ENCODE measurements at regions not wholly inside any gene's neighbourhood (a gene's known extent, or its start where the extent isn't known, plus 50 kb on each side); places are given as distances from the start of the nearest gene placed in this dataset.

DNA sequence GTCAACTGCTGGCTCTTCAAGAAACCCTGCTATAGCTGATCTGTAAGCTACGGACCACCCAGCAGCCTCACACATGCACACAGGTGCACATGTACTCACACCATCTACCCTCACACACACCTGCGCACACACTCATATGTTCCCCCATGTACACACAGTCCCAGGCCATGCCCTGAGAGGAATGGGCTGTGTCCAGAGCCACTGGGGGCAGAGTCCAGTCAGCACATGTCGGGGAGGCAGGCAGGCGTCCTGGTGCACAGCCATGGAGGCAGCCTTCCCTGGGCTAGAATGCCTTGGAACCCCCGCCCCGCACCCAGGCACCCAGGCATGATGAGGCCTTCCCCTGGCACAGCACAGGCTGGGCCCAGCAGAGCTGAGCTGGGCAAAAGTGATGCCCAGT lies 58.3 kb upstream of the DLK1 start:
- H4K8ac ChIP-seq (ENCODE audit: low read depth, low read length) = peak overlapping the region; percentile 73
- H3K4me3 ChIP-seq (ENCODE audit: low read length in 2 of 2) = no peak overlapping the region
- peaks cover 25 to 36% of the 10 kb centered on the region in 2 donors for H3K4me1 ChIP-seq (ENCODE audit: control insufficient read depth in 2 of 2, insufficient read depth in 1 of 2, low read depth in 1 of 2, low read length in 2 of 2)
- H2AK5ac ChIP-seq (ENCODE audit: low read depth, low read length) = peak overlapping the region; percentile 93
- peak overlapping the region; percentile 28 for H3K23ac ChIP-seq (ENCODE audit: low read depth, low read length, poor library complexity)
- peak overlapping the region; percentile 26 for H2BK15ac ChIP-seq (ENCODE audit: low read length)
- H3K79me1 ChIP-seq (ENCODE audit: low read depth, low read length) = no peaks in the 10 kb centered on the region
- H2BK120ac ChIP-seq (ENCODE audit: low read depth, low read length) = no peak overlapping the region
- WGBS, 2 donors (ENCODE audit: extremely low coverage in 2 of 2, insufficient read length in 2 of 2, insufficient replicate concordance in 1 of 2) = no CpG with 5 or more reads among the region's 6 CpGs
- H3K4ac ChIP-seq (ENCODE audit: low read length) = no peak overlapping the region
- H3K27me3 ChIP-seq (ENCODE audit: control insufficient read depth in 3 of 3, insufficient read depth in 3 of 3, low read depth in 1 of 3, low read length in 3 of 3) = peaks cover 0 to 28% (median 0%) of the 10 kb centered on the region in 3 experiments
- no peak overlapping the region for H3K9ac ChIP-seq (ENCODE audit: low read depth, low read length, poor library complexity)
- H2BK12ac ChIP-seq (ENCODE audit: low read length) = peak overlapping the region; percentile 85
- no peak overlapping the region for H3K27ac ChIP-seq (replicated peaks; ENCODE audit: low read length)
- H3K9me3 ChIP-seq (replicated peaks in 1 of 2; ENCODE audit: control insufficient read depth in 2 of 2, insufficient read depth in 1 of 2, low read depth in 1 of 2, low read length in 2 of 2) = no peaks in the 10 kb centered on the region
- peak overlapping the region; percentile 84 for H3K18ac ChIP-seq (ENCODE audit: low read length)
- peak overlapping the region; percentile 76 for H3K14ac ChIP-seq (ENCODE audit: low read length)
- H4K91ac ChIP-seq (ENCODE audit: low read depth, low read length, poor library complexity) = no peak overlapping the region
- DNase-seq (ENCODE audit: low spot score) = no peak
- H2BK5ac ChIP-seq (ENCODE audit: low read length) = peak overlapping the region; percentile 31
- no peak overlapping the region for H2AFZ ChIP-seq (ENCODE audit: low read length)
- no peak overlapping the region for H3K4me2 ChIP-seq (ENCODE audit: insufficient read depth, low read length, poor library complexity, severe bottlenecking)
- H3K36me3 ChIP-seq (replicated peaks in 1 of 2; ENCODE audit: control insufficient read depth in 2 of 2, insufficient read depth in 2 of 2, low read length in 2 of 2) = no peaks in the 10 kb centered on the region

DNA sequence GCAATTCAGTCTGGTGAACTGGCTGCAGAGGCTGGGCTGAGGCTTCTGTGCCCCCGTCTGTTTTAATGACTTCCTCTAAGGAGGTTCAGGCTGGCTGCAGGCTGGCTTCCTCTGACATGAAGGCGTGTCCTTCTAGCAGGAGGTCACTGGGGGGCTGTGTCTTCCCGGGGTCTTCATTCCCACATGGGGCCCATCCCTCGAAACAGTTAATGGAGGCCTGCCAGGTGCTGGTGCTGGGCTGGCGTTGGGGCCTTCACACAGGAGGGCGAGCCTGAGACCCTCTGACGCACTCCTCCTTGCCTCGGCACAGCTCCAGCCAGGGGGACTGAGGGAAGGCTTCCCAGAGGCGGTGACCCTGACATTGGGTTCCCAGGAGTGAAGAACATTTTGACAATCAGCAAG lies 57.7 kb upstream of the DLK1 start:
- peak overlapping the region; percentile 12 for H2BK12ac ChIP-seq (ENCODE audit: low read length)
- H3K4me3 ChIP-seq (ENCODE audit: low read length in 2 of 2) = no peak overlapping the region
- H3K9me3 ChIP-seq (replicated peaks in 1 of 2; ENCODE audit: control insufficient read depth in 2 of 2, insufficient read depth in 1 of 2, low read depth in 1 of 2, low read length in 2 of 2) = no peaks in the 10 kb centered on the region
- H2BK5ac ChIP-seq (ENCODE audit: low read length) = no peak overlapping the region
- peaks cover 0 to 33% (median 0%) of the 10 kb centered on the region in 3 experiments for H3K27me3 ChIP-seq (ENCODE audit: control insufficient read depth in 3 of 3, insufficient read depth in 3 of 3, low read depth in 1 of 3, low read length in 3 of 3)
- peak overlapping the region; percentile 26 for H2BK15ac ChIP-seq (ENCODE audit: low read length)
- H2AK5ac ChIP-seq (ENCODE audit: low read depth, low read length) = peak overlapping the region; percentile 93
- no peak overlapping the region for H3K23ac ChIP-seq (ENCODE audit: low read depth, low read length, poor library complexity)
- H3K4me2 ChIP-seq (ENCODE audit: insufficient read depth, low read length, poor library complexity, severe bottlenecking) = no peak overlapping the region
- DNase-seq (ENCODE audit: low spot score) = no peak
- H3K36me3 ChIP-seq (replicated peaks in 1 of 2; ENCODE audit: control insufficient read depth in 2 of 2, insufficient read depth in 2 of 2, low read length in 2 of 2) = no peaks in the 10 kb centered on the region
- peak overlapping the region; percentile 84 for H3K18ac ChIP-seq (ENCODE audit: low read length)
- no peak overlapping the region for H3K14ac ChIP-seq (ENCODE audit: low read length)
- H4K91ac ChIP-seq (ENCODE audit: low read depth, low read length, poor library complexity) = peak overlapping the region; percentile 50
- no peak overlapping the region for H2BK120ac ChIP-seq (ENCODE audit: low read depth, low read length)
- H3K4me1 ChIP-seq (ENCODE audit: control insufficient read depth in 2 of 2, insufficient read depth in 1 of 2, low read depth in 1 of 2, low read length in 2 of 2) = peaks cover 26 to 36% of the 10 kb centered on the region in 2 donors
- H3K9ac ChIP-seq (ENCODE audit: low read depth, low read length, poor library complexity) = no peak overlapping the region
- H4K8ac ChIP-seq (ENCODE audit: low read depth, low read length) = no peak overlapping the region
- WGBS, 2 donors (ENCODE audit: extremely low coverage in 2 of 2, insufficient read length in 2 of 2, insufficient replicate concordance in 1 of 2) = no CpG with 5 or more reads among the region's 9 CpGs
- peak overlapping the region; percentile 15 for H3K4ac ChIP-seq (ENCODE audit: low read length)
- H2AFZ ChIP-seq (ENCODE audit: low read length) = peak overlapping the region; percentile 26
- no peaks in the 10 kb centered on the region for H3K79me1 ChIP-seq (ENCODE audit: low read depth, low read length)
- H3K27ac ChIP-seq (replicated peaks; ENCODE audit: low read length) = no peak overlapping the region

DNA sequence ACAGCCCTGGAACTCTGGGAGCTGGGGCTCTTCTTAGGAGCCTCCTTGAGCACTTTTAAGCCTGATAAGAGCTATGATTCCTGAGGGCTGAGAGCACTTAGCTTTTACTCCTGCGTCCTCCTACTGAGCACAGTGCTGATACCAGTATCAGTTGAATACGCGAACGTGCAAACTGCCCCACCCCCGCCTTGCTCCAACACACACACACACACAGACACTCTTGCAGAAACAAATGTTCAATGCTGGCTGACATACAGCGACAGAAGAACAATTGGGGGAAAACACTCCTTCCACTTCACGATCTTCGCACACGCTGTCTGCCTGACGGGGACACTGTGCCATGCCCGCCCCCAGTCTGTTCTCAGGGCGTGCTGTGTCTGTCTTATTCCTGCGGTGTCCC lies 57.2 kb upstream of the DLK1 start:
- H3K4me1 ChIP-seq (ENCODE audit: control insufficient read depth in 2 of 2, insufficient read depth in 1 of 2, low read depth in 1 of 2, low read length in 2 of 2) = peaks cover 29 to 35% of the 10 kb centered on the region in 2 donors

DNA sequence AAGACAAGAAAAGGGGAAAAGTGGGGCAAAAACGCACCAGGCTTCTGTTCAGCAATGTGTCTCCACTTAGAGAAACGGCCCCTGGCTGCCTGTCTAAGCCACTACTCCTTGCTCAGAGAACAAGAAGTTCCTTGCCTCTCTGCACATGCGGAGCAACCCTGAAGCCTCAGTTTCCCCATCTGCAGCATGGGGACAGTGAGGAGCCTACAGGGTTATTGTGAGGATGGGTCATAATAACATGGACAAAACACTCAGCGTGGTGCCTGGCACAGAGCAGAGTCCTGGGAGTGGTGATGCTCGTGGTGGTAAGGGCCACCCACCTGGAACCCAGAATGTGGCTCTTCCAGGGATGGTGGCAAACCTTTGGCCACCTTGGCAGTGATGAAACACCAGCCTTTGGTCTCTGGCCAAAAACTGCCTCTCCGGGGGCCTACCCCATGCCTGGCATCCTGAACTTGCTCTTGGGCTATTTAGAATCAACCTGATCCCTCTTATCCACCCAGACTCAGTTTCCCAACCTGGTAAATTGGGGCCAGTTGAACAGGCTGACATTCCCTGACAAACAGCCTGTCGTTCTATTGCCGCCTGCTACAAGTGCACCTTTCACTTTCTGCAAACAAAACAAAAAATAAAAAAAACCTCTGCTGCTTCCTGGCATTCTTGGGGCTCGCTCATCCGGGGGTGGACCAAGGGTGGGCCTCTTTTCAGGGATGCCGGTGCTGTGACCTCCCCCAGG lies 56.5 kb upstream of the DLK1 start:
- DNase-seq (ENCODE audit: low spot score) = no peak
- H2BK12ac ChIP-seq (ENCODE audit: low read length) = no peak overlapping the region
- H3K9ac ChIP-seq (ENCODE audit: low read depth, low read length, poor library complexity) = no peak overlapping the region
- no peak overlapping the region for H3K23ac ChIP-seq (ENCODE audit: low read depth, low read length, poor library complexity)
- H2BK5ac ChIP-seq (ENCODE audit: low read length) = no peak overlapping the region
- H3K36me3 ChIP-seq (replicated peaks in 1 of 2; ENCODE audit: control insufficient read depth in 2 of 2, insufficient read depth in 2 of 2, low read length in 2 of 2) = no peaks in the 10 kb centered on the region
- H2AK5ac ChIP-seq (ENCODE audit: low read depth, low read length) = peak overlapping the region; percentile 45
- no peaks in the 10 kb centered on the region for H3K9me3 ChIP-seq (replicated peaks in 1 of 2; ENCODE audit: control insufficient read depth in 2 of 2, insufficient read depth in 1 of 2, low read depth in 1 of 2, low read length in 2 of 2)
- peaks cover 0 to 45% (median 0%) of the 10 kb centered on the region in 3 experiments for H3K27me3 ChIP-seq (ENCODE audit: control insufficient read depth in 3 of 3, insufficient read depth in 3 of 3, low read depth in 1 of 3, low read length in 3 of 3)
- no peak overlapping the region for H4K8ac ChIP-seq (ENCODE audit: low read depth, low read length)
- no peak overlapping the region for H2BK15ac ChIP-seq (ENCODE audit: low read length)
- peaks cover 31 to 33% of the 10 kb centered on the region in 2 donors for H3K4me1 ChIP-seq (ENCODE audit: control insufficient read depth in 2 of 2, insufficient read depth in 1 of 2, low read depth in 1 of 2, low read length in 2 of 2)
- H4K91ac ChIP-seq (ENCODE audit: low read depth, low read length, poor library complexity) = no peak overlapping the region
- H3K27ac ChIP-seq (replicated peaks; ENCODE audit: low read length) = no peak overlapping the region
- no peak overlapping the region for H3K4me2 ChIP-seq (ENCODE audit: insufficient read depth, low read length, poor library complexity, severe bottlenecking)
- no peak overlapping the region for H2AFZ ChIP-seq (ENCODE audit: low read length)
- no peak overlapping the region for H2BK120ac ChIP-seq (ENCODE audit: low read depth, low read length)
- no peak overlapping the region for H3K4me3 ChIP-seq (ENCODE audit: low read length in 2 of 2)
- H3K14ac ChIP-seq (ENCODE audit: low read length) = no peak overlapping the region
- WGBS, 2 donors (ENCODE audit: extremely low coverage in 2 of 2, insufficient read length in 2 of 2, insufficient replicate concordance in 1 of 2) = no CpG with 5 or more reads among the region's 11 CpGs
- H3K18ac ChIP-seq (ENCODE audit: low read length) = peak overlapping the region; percentile 20
- no peaks in the 10 kb centered on the region for H3K79me1 ChIP-seq (ENCODE audit: low read depth, low read length)
- H3K4ac ChIP-seq (ENCODE audit: low read length) = no peak overlapping the region

More for the DNA sequence above, 57.2 kb upstream of the DLK1 start:
- no peak overlapping the region for H3K27ac ChIP-seq (replicated peaks; ENCODE audit: low read length)
- no peak overlapping the region for H3K4me2 ChIP-seq (ENCODE audit: insufficient read depth, low read length, poor library complexity, severe bottlenecking)
- no peak overlapping the region for H2BK12ac ChIP-seq (ENCODE audit: low read length)
- no peak overlapping the region for H4K91ac ChIP-seq (ENCODE audit: low read depth, low read length, poor library complexity)
- H4K8ac ChIP-seq (ENCODE audit: low read depth, low read length) = no peak overlapping the region
- H2AFZ ChIP-seq (ENCODE audit: low read length) = peak overlapping the region; percentile 26
- no CpG with 5 or more reads among the region's 13 CpGs for WGBS, 2 donors (ENCODE audit: extremely low coverage in 2 of 2, insufficient read length in 2 of 2, insufficient replicate concordance in 1 of 2)
- H3K36me3 ChIP-seq (replicated peaks in 1 of 2; ENCODE audit: control insufficient read depth in 2 of 2, insufficient read depth in 2 of 2, low read length in 2 of 2) = no peaks in the 10 kb centered on the region
- peaks cover 0 to 38% (median 0%) of the 10 kb centered on the region in 3 experiments for H3K27me3 ChIP-seq (ENCODE audit: control insufficient read depth in 3 of 3, insufficient read depth in 3 of 3, low read depth in 1 of 3, low read length in 3 of 3)
- H2BK15ac ChIP-seq (ENCODE audit: low read length) = no peak overlapping the region
- no peak overlapping the region for H3K4me3 ChIP-seq (ENCODE audit: low read length in 2 of 2)
- H3K4ac ChIP-seq (ENCODE audit: low read length) = no peak overlapping the region
- no peak overlapping the region for H2BK5ac ChIP-seq (ENCODE audit: low read length)
- peak overlapping the region; percentile 84 for H3K18ac ChIP-seq (ENCODE audit: low read length)
- no peaks in the 10 kb centered on the region for H3K79me1 ChIP-seq (ENCODE audit: low read depth, low read length)
- no peak for DNase-seq (ENCODE audit: low spot score)
- no peak overlapping the region for H3K14ac ChIP-seq (ENCODE audit: low read length)
- H3K9ac ChIP-seq (ENCODE audit: low read depth, low read length, poor library complexity) = no peak overlapping the region
- no peak overlapping the region for H2BK120ac ChIP-seq (ENCODE audit: low read depth, low read length)
- peak overlapping the region; percentile 93 for H2AK5ac ChIP-seq (ENCODE audit: low read depth, low read length)
- H3K9me3 ChIP-seq (replicated peaks in 1 of 2; ENCODE audit: control insufficient read depth in 2 of 2, insufficient read depth in 1 of 2, low read depth in 1 of 2, low read length in 2 of 2) = no peaks in the 10 kb centered on the region
- no peak overlapping the region for H3K23ac ChIP-seq (ENCODE audit: low read depth, low read length, poor library complexity)

Data from neuronal stem cell (in vitro differentiated cells).